Cardiac muscle cell (in vitro differentiated cells and primary cell): ENCODE measurements at regions not wholly inside any gene's neighbourhood (a gene's known extent, or its start where the extent isn't known, plus 50 kb on each side); places are given as distances from the start of the nearest gene placed in this dataset.
A peak's percentile ranks its signal among the peaks of the same experiment; 100 is the strongest.

Experiments used
- DNase-seq, 2 donors: peaks; one replicate each; pipeline versions ENCODE4 v3.0.0 to v3.0.0-alpha.2; 2010 to 2017; ENCODE audit warnings: low read depth in 1 of 2, low spot score in 1 of 2
- H3K27ac ChIP-seq: fragments of 200-600 bp; sonication (generic); 2 replicates; pipeline ENCODE4 v1.5.1; 2016
- H3K27me3 ChIP-seq: fragments of 200-600 bp; sonication (generic); 2 replicates; pipeline ENCODE4 v1.6.0; 2016; ENCODE audit warnings: control low read depth
- H3K36me3 ChIP-seq: fragments of 200-600 bp; sonication (generic); 2 replicates; pipeline ENCODE4 v1.5.1; 2016; ENCODE audit warnings: control low read depth
- H3K4me1 ChIP-seq: fragments of 200-600 bp; sonication (generic); 2 replicates; pipeline ENCODE4 v1.8.1; 2017; ENCODE audit warnings: low read depth, mild to moderate bottlenecking, mixed run types
- H3K4me3 ChIP-seq: fragments of 200-600 bp; sonication (generic); 2 replicates; pipeline ENCODE4 v1.5.1; 2016; ENCODE audit warnings: mild to moderate bottlenecking
- H3K9me3 ChIP-seq: fragments of 200-600 bp; sonication (generic); 2 replicates; pipeline ENCODE4 v1.5.1; 2017; ENCODE audit warnings: low read depth, mild to moderate bottlenecking, control low read depth
- CTCF ChIP-seq: IDR thresholded peaks from 2 replicates; pipeline ENCODE4 v1.5.1; 2012; ENCODE audit warnings: low read depth, mild to moderate bottlenecking, low read length

GRCh38 chr2:37869304-37869703, 55.8 kb upstream of the RMDN2 start:
- no peaks in the 10 kb centered on the region for H3K9me3 ChIP-seq
- DNase-seq: no peak
- no peak for TF ChIP-seq CTCF
- H3K27ac ChIP-seq: no peak overlapping the region
- no peaks in the 10 kb centered on the region for H3K27me3 ChIP-seq
- H3K4me3 ChIP-seq: no peak overlapping the region
- H3K36me3 ChIP-seq: no peaks in the 10 kb centered on the region
- peaks cover 54% of the 10 kb centered on the region for H3K4me1 ChIP-seq

GRCh38 chr2:37869771-37870170, 55.3 kb upstream of the RMDN2 start:
- H3K4me1 ChIP-seq: peaks cover 54% of the 10 kb centered on the region
- H3K27ac ChIP-seq: no peak overlapping the region
- peak in 1 of 2 donors; percentile 28 for DNase-seq
- no peaks in the 10 kb centered on the region for H3K36me3 ChIP-seq
- no peaks in the 10 kb centered on the region for H3K27me3 ChIP-seq
- TF ChIP-seq CTCF: no peak
- H3K9me3 ChIP-seq: no peaks in the 10 kb centered on the region
- no peak overlapping the region for H3K4me3 ChIP-seq

GRCh38 chr2:37870829-37871228, 54.3 kb upstream of the RMDN2 start:
- Histone ChIP-seq H3K27ac (no peak overlapping the region), H3K4me3 (no peak overlapping the region), H3K4me1 (peaks cover 51% of the 10 kb centered on the region), H3K9me3 (no peaks in the 10 kb centered on the region), H3K36me3 (no peaks in the 10 kb centered on the region), H3K27me3 (no peaks in the 10 kb centered on the region)
- TF ChIP-seq CTCF: no peak
- peak in 1 of 2 donors; percentile 51 for DNase-seq

GRCh38 chr2:37871456-37872191, 53.5 kb upstream of the RMDN2 start:
- H3K4me3 ChIP-seq: no peak overlapping the region

GRCh38 chr2:37872192-37872750, 52.8 kb upstream of the RMDN2 start:
- H3K4me3 ChIP-seq: no peak overlapping the region
- H3K27me3 ChIP-seq: no peaks in the 10 kb centered on the region
- no peak overlapping the region for H3K27ac ChIP-seq
- no peak for TF ChIP-seq CTCF
- no peak for DNase-seq
- peaks cover 44% of the 10 kb centered on the region for H3K4me1 ChIP-seq
- no peaks in the 10 kb centered on the region for H3K36me3 ChIP-seq
- H3K9me3 ChIP-seq: no peaks in the 10 kb centered on the region

More at GRCh38 chr2:37871456-37872191, 53.5 kb upstream of the RMDN2 start:
- peaks cover 48% of the 10 kb centered on the region for H3K4me1 ChIP-seq
- H3K9me3 ChIP-seq: no peaks in the 10 kb centered on the region
- no peak for TF ChIP-seq CTCF
- no peaks in the 10 kb centered on the region for H3K36me3 ChIP-seq
- H3K27ac ChIP-seq: no peak overlapping the region
- DNase-seq: peak in 1 of 2 donors; percentile 62
- no peaks in the 10 kb centered on the region for H3K27me3 ChIP-seq
